Hepatocyte (in vitro differentiated cells): ENCODE measurements at regions not wholly inside any gene's neighbourhood (a gene's known extent, or its start where the extent isn't known, plus 50 kb on each side); places are given as distances from the start of the nearest gene placed in this dataset.

Experiments
- CTCF ChIP-seq: fragments of 200-600 bp; sonication (generic); IDR thresholded peaks from 2 replicates; pipeline ENCODE4 v1.5.1; 2016; ENCODE audit warnings: antibody characterized with exemption, mild to moderate bottlenecking; ENCODE audit not compliant: poor library complexity
- EZH2 ChIP-seq: fragments of 200-600 bp; sonication (generic); IDR thresholded peaks from 2 replicates; pipeline ENCODE4 v1.6.1; 2016; ENCODE audit warnings: antibody characterized with exemption, mild to moderate bottlenecking, borderline replicate concordance
- EZH2phosphoT487 ChIP-seq: fragments of 200-600 bp; sonication (generic); IDR thresholded peaks from one replicate; pipeline ENCODE4 v1.6.1; 2018; ENCODE audit warnings: antibody characterized with exemption, mild to moderate bottlenecking, low read depth, moderate library complexity; ENCODE audit not compliant: unreplicated experiment, severe bottlenecking

- no peak for TF ChIP-seq CTCF
- TF ChIP-seq EZH2: no peak
- no peak for TF ChIP-seq EZH2phosphoT487
Measured at GRCh38 chr17:56661906-56662305, 68.4 kb downstream of the NOG start.
